IMR-90 (cell line): ENCODE measurements at regions not wholly inside any gene's neighbourhood (a gene's known extent, or its start where the extent isn't known, plus 50 kb on each side); places are given as distances from the start of the nearest gene placed in this dataset.
A peak's percentile ranks its signal among the peaks of the same experiment; 100 is the strongest.

ENCODE experiments used
- ATAC-seq: fragments of 200-7000 bp; cut with Tn5 transposase; 2 replicates; pipeline ENCODE4 v1.9.1; 2020; ENCODE audit warnings: low read depth, mild to moderate bottlenecking, moderate library complexity
- BruUV-seq: library from RNA; stranded (reverse); fragments of 400-500 nt; replicated peaks from 2 replicates; lab custom pipeline; 2021; lab: Mats Ljungman, UMichigan
- CTCF ChIA-PET: fragments of 300-600 bp; formaldehyde crosslinking; extraction: SDS; loops from one replicate; lab custom pipeline; 2021; ENCODE audit warnings: antibody characterized with exemption; lab: Yijun Ruan, JAX
- POLR2A ChIA-PET: fragments of 300-600 bp; sonication (Branson Sonifier 250); formaldehyde crosslinking; loops from one replicate; lab custom pipeline; 2022; ENCODE audit warnings: antibody characterized with exemption; ENCODE audit not compliant: unreplicated experiment; lab: Charles Lee
- DNase-seq: peaks from one replicate; pipeline ENCODE4 v3.0.0; 2013
- H2AFZ ChIP-seq: replicated peaks from 2 replicates; pipeline ENCODE3; 2013; ENCODE audit warnings: low read length, mild to moderate bottlenecking; ENCODE audit not compliant: poor library complexity
- H2AK5ac ChIP-seq: 2 replicates; pipeline ENCODE4 v1.6.1; 2013; ENCODE audit warnings: low read depth, low read length, inconsistent platforms
- H2AK9ac ChIP-seq: replicated peaks from 2 replicates; pipeline ENCODE3; 2013; ENCODE audit warnings: mild to moderate bottlenecking, low read depth, low read length, moderate library complexity; ENCODE audit not compliant: poor library complexity
- H2BK120ac ChIP-seq: 2 replicates; pipeline ENCODE4 v1.6.1; 2013; ENCODE audit warnings: low read depth, low read length, inconsistent platforms
- H2BK15ac ChIP-seq: 3 replicates; pipeline ENCODE4 v1.6.1; 2013; ENCODE audit warnings: low read depth, low read length, inconsistent platforms
- H2BK20ac ChIP-seq: 2 replicates; pipeline ENCODE4 v1.6.1; 2013; ENCODE audit warnings: low read depth, mild to moderate bottlenecking, inconsistent platforms, low read length, moderate library complexity
- H2BK5ac ChIP-seq: 2 replicates; pipeline ENCODE4 v1.6.1; 2013; ENCODE audit warnings: mild to moderate bottlenecking, low read depth, low read length, inconsistent platforms; ENCODE audit not compliant: poor library complexity, severe bottlenecking
- H3K14ac ChIP-seq: replicated peaks from 2 replicates; pipeline ENCODE4 v1.6.1; 2013; ENCODE audit warnings: low read depth, low read length, inconsistent platforms
- H3K18ac ChIP-seq: 2 replicates; pipeline ENCODE4 v1.6.1; 2013; ENCODE audit warnings: low read depth, low read length, control low read depth
- H3K23ac ChIP-seq: 2 replicates; pipeline ENCODE4 v1.6.1; 2013; ENCODE audit warnings: low read depth, low read length, inconsistent platforms
- H3K27ac ChIP-seq: 2 replicates; pipeline ENCODE4 v1.5.1; 2013; ENCODE audit warnings: mild to moderate bottlenecking, control low read depth, low read length; ENCODE audit not compliant: insufficient read depth
- H3K27me3 ChIP-seq: 2 replicates; pipeline ENCODE4 v1.6.1; 2013; ENCODE audit warnings: low read length; ENCODE audit not compliant: control insufficient read depth, insufficient read depth
- H3K36me3 ChIP-seq: 2 replicates; pipeline ENCODE4 v1.6.1; 2013; ENCODE audit warnings: low read length, mixed read lengths; ENCODE audit not compliant: control insufficient read depth, insufficient read depth
- H3K4ac ChIP-seq: 2 replicates; pipeline ENCODE4 v1.6.1; 2013; ENCODE audit warnings: low read depth, low read length, inconsistent platforms
- H3K4me1 ChIP-seq: 2 replicates; pipeline ENCODE4 v1.6.1; 2013; ENCODE audit warnings: low read length, mixed read lengths; ENCODE audit not compliant: control insufficient read depth, insufficient read depth
- H3K4me2 ChIP-seq: 2 replicates; pipeline ENCODE4 v1.6.1; 2013; ENCODE audit warnings: low read depth, mild to moderate bottlenecking, control low read depth, low read length, moderate library complexity
- H3K4me3 ChIP-seq: 2 replicates; pipeline ENCODE4 v1.5.1; 2013; ENCODE audit warnings: low read depth, mild to moderate bottlenecking, control low read depth, low read length, moderate library complexity; ENCODE audit not compliant: insufficient read depth
- H3K56ac ChIP-seq: 2 replicates; pipeline ENCODE4 v1.6.1; 2013; ENCODE audit warnings: low read length, inconsistent platforms; ENCODE audit not compliant: insufficient read depth; ENCODE audit errors: extremely low read depth
- H3K79me1 ChIP-seq, 2 experiments: 2 replicates each; pipeline ENCODE4 v1.6.1; 2013; ENCODE audit warnings: low read length in 2 of 2, inconsistent platforms in 1 of 2, low read depth in 1 of 2
- H3K9ac ChIP-seq: 2 replicates; pipeline ENCODE4 v1.6.1; 2013; ENCODE audit warnings: low read depth, low read length, control low read depth
- H3K9me1 ChIP-seq: 2 replicates; pipeline ENCODE4 v1.6.1; 2013; ENCODE audit warnings: low read length, inconsistent platforms; ENCODE audit not compliant: insufficient read depth
- H3K9me3 ChIP-seq: 2 replicates; pipeline ENCODE4 v1.6.1; 2013; ENCODE audit warnings: low read length; ENCODE audit not compliant: control insufficient read depth, insufficient read depth
- H4K20me1 ChIP-seq: 2 replicates; pipeline ENCODE4 v1.6.1; 2013; ENCODE audit warnings: low read length, inconsistent platforms; ENCODE audit not compliant: insufficient read depth
- H4K5ac ChIP-seq: 2 replicates; pipeline ENCODE4 v1.6.1; 2013; ENCODE audit warnings: mild to moderate bottlenecking, low read depth, low read length, control low read depth
- H4K8ac ChIP-seq, 2 experiments: 2 replicates each; pipeline ENCODE4 v1.6.1; 2013; ENCODE audit warnings: low read depth in 2 of 2, low read length in 2 of 2, control low read depth in 1 of 2, inconsistent platforms in 1 of 2
- H4K91ac ChIP-seq: 2 replicates; pipeline ENCODE4 v1.6.1; 2013; ENCODE audit warnings: low read depth, low read length, inconsistent platforms; ENCODE audit not compliant: insufficient read depth
- BHLHE40 ChIP-seq: fragments of 150-350 bp; IDR thresholded peaks from 2 replicates; pipeline ENCODE4 v1.6.1; 2016; ENCODE audit warnings: mild to moderate bottlenecking, low read depth, low read length
- CEBPB ChIP-seq: IDR thresholded peaks from 2 replicates; pipeline ENCODE4 v1.6.1; 2012; ENCODE audit warnings: low read depth, low read length, improper control_type of control experiment
- CHD1 ChIP-seq: IDR thresholded peaks from 2 replicates; pipeline ENCODE4 v1.6.1; 2012; ENCODE audit warnings: low read depth, low read length, improper control_type of control experiment
- CTCF ChIP-seq: conservative IDR thresholded peaks from 2 replicates; pipeline ENCODE4 v1.5.1; 2012; ENCODE audit warnings: mild to moderate bottlenecking, low read depth, low read length, improper control_type of control experiment
- FOS ChIP-seq: fragments of 150-350 bp; IDR thresholded peaks from 2 replicates; pipeline ENCODE4 v1.6.1; 2016; ENCODE audit warnings: low read depth, low read length
- MAFK ChIP-seq: IDR thresholded peaks from 2 replicates; pipeline ENCODE4 v1.6.1; 2012; ENCODE audit warnings: low read depth, low read length, improper control_type of control experiment
- MAZ ChIP-seq: IDR thresholded peaks from 2 replicates; pipeline ENCODE4 v1.6.1; 2012; ENCODE audit warnings: low read depth, mild to moderate bottlenecking, low read length, improper control_type of control experiment, moderate library complexity, borderline replicate concordance
- MXI1 ChIP-seq: IDR thresholded peaks from 2 replicates; pipeline ENCODE4 v1.6.1; 2012; ENCODE audit warnings: low read depth, mild to moderate bottlenecking, low read length, moderate library complexity, borderline replicate concordance
- NFE2L2 ChIP-seq: fragments of 150-350 bp; IDR thresholded peaks from 2 replicates; pipeline ENCODE4 v1.6.1; 2016; ENCODE audit warnings: low read depth, mild to moderate bottlenecking, low read length
- POLR2A ChIP-seq: IDR thresholded peaks from 2 replicates; pipeline ENCODE4 v1.6.1; 2012; ENCODE audit warnings: mild to moderate bottlenecking, low read depth, low read length
- RAD21 ChIP-seq: IDR thresholded peaks from 2 replicates; pipeline ENCODE4 v1.6.1; 2012; ENCODE audit warnings: low read length, improper control_type of control experiment
- RCOR1 ChIP-seq: IDR thresholded peaks from 2 replicates; pipeline ENCODE4 v1.6.1; 2012; ENCODE audit warnings: mild to moderate bottlenecking, low read length, improper control_type of control experiment; ENCODE audit not compliant: insufficient replicate concordance
- RFX5 ChIP-seq: IDR thresholded peaks from 2 replicates; pipeline ENCODE4 v1.8.0; 2012; ENCODE audit warnings: low read depth, mild to moderate bottlenecking, low read length, moderate library complexity
- SMC3 ChIP-seq: fragments of 150-350 bp; IDR thresholded peaks from 2 replicates; pipeline ENCODE4 v1.6.1; 2016; ENCODE audit warnings: low read depth, mild to moderate bottlenecking, antibody characterized with exemption, low read length, moderate library complexity
- USF2 ChIP-seq: fragments of 150-350 bp; IDR thresholded peaks from 2 replicates; pipeline ENCODE4 v1.6.1; 2017; ENCODE audit warnings: mild to moderate bottlenecking, antibody characterized with exemption, low read length, low read depth
- WGBS, 2 experiments: methylation state at CpG; one replicate each; pipeline versions ENCODE4 v1.1.5 to v1.1.7; 2013; ENCODE audit warnings: missing lambda C conversion rate in 2 of 2; ENCODE audit not compliant: insufficient read length in 1 of 2; ENCODE audit errors: extremely low coverage in 2 of 2; 5-methylcytosine and 5-hydroxymethylcytosine counted together
- dilution Hi-C: fragments of 300-500 bp; cut with HindIII; formaldehyde crosslinking; loops from one replicate; pipeline ENCODE4 v1.14.3; 2018; ENCODE audit warnings: low sequenced_read_pairs; ENCODE audit not compliant: unreplicated experiment
- in situ Hi-C: fragments of 300-500 bp; cut with MboI; formaldehyde crosslinking; loops from 3 replicates; pipeline ENCODE4 v1.14.3; 2019; ENCODE audit warnings: low sequenced_read_pairs, inconsistent platforms, mixed read lengths
- intact Hi-C: fragments of 100-400 bp; cut with micrococcal nuclease; formaldehyde crosslinking; loops from 2 replicates; pipeline ENCODE4 v1.10.0; 2022

- CTCF ChIA-PET, result no interaction called here
- Histone ChIP-seq H3K9ac (peak overlapping the region; percentile 46; the same call in 1 of the 2 replicates), H3K9me3 (no peaks in the 10 kb centered on the region), H3K79me1 (peaks cover 31 to 61% of the 10 kb centered on the region in 2 experiments), H4K8ac (peak overlapping the region in 1 of 2 experiments; percentile 24; a peak in 1 of 4 replicates), H3K4me1 (peaks cover 2% of the 10 kb centered on the region; the same call in 1 of the 2 replicates), H3K4me3 (peak overlapping the region; percentile 34), H3K14ac (no peak overlapping the region), H3K9me1 (peaks cover 3% of the 10 kb centered on the region; the same call in 1 of the 2 replicates), H3K36me3 (no peaks in the 10 kb centered on the region), H3K23ac (no peak overlapping the region), H2BK120ac (no peak overlapping the region), H4K5ac (no peak overlapping the region), H2AK9ac (no peak overlapping the region), H2BK20ac (no peak overlapping the region), H2AFZ (peak overlapping the region; percentile 65), H4K20me1 (peaks cover 24% of the 10 kb centered on the region), H2BK15ac (no peak overlapping the region), H2BK5ac (no peak overlapping the region), H3K4me2 (peak overlapping the region; percentile 92), H3K18ac (no peak overlapping the region), H3K56ac (no peak overlapping the region), H3K4ac (no peak overlapping the region), H3K27ac (no peak overlapping the region), H3K27me3 (no peaks in the 10 kb centered on the region), H4K91ac (no peak overlapping the region), H2AK5ac (no peak overlapping the region)
- intact Hi-C loops, result loop anchor here (5.0 kb wide), 1 partner anchor 49 kb away; no protein-coding TSS in a partner anchor
- 34% methylated on average over 3 of the region's 13 CpGs; no CpG with 5 or more reads in 1 of the 2 experiments for WGBS, 2 experiments
- ATAC-seq, result no peak
- DNase-seq, result no peak
- in situ Hi-C loops, result no loop called here
- BruUV-seq, result no TSS peak
- dilution Hi-C loops, result no loop called here
- POLR2A ChIA-PET, result no interaction called here
- TF ChIP-seq RCOR1 (no peak), BHLHE40 (no peak), POLR2A (no peak), SMC3 (no peak), FOS (no peak), CEBPB (no peak), CHD1 (no peak), MXI1 (no peak), RAD21 (no peak), USF2 (no peak), NFE2L2 (no peak), CTCF (no peak), MAFK (no peak), MAZ (no peak), RFX5 (no peak)
These were observed 494.0 kb downstream of the LIG4 start for GRCh38 chr13:107721125-107721869.
